Memory B cell (primary cell): ENCODE measurements at regions not wholly inside any gene's neighbourhood (a gene's known extent, or its start where the extent isn't known, plus 50 kb on each side); places are given as distances from the start of the nearest gene placed in this dataset.

Experiments
- ATAC-seq: fragments of 150-1000 bp; cut with Tn5 transposase; 2 replicates; pipeline ENCODE4 v1.10.0; 2021; ENCODE audit warnings: low read depth, mild to moderate bottlenecking, moderate library complexity
- DNase-seq, 2 donors: peaks; one replicate each; pipeline ENCODE4 v3.0.0; 2022; ENCODE audit warnings: low spot score in 2 of 2
- H3K27ac Mint-ChIP-seq: one replicate; pipeline ENCODE4 v1.8.0; 2022; ENCODE audit warnings: mild to moderate bottlenecking, moderate library complexity, mixed read lengths
- H3K27me3 Mint-ChIP-seq: one replicate; pipeline ENCODE4 v1.8.0; 2022; ENCODE audit warnings: mixed read lengths
- H3K36me3 Mint-ChIP-seq: one replicate; pipeline ENCODE4 v1.8.0; 2022; ENCODE audit warnings: mild to moderate bottlenecking, mixed read lengths
- H3K4me1 Mint-ChIP-seq: one replicate; pipeline ENCODE4 v1.8.0; 2022; ENCODE audit warnings: mixed read lengths
- H3K4me3 Mint-ChIP-seq: one replicate; pipeline ENCODE4 v1.8.0; 2022; ENCODE audit warnings: mild to moderate bottlenecking, moderate library complexity, mixed read lengths
- H3K9me3 Mint-ChIP-seq: one replicate; pipeline ENCODE4 v1.8.0; 2022; ENCODE audit warnings: mixed read lengths

GRCh38 chr9:118313965-118314364, 609.8 kb downstream of the TLR4 start:
- ATAC-seq: no peak
- H3K4me3 Mint-ChIP-seq: no peak overlapping the region
- DNase-seq: no peak
- no peaks in the 10 kb centered on the region for H3K36me3 Mint-ChIP-seq
- H3K27me3 Mint-ChIP-seq: peaks cover 1% of the 10 kb centered on the region
- peaks cover 2% of the 10 kb centered on the region for H3K9me3 Mint-ChIP-seq
- H3K27ac Mint-ChIP-seq: no peak overlapping the region
- no peaks in the 10 kb centered on the region for H3K4me1 Mint-ChIP-seq

- DNase-seq (no peak), ATAC-seq (no peak)
- Mint-ChIP-seq H3K27me3 (peaks cover 1% of the 10 kb centered on the region), H3K27ac (no peak overlapping the region), H3K4me3 (no peak overlapping the region), H3K9me3 (peaks cover 1% of the 10 kb centered on the region), H3K36me3 (no peaks in the 10 kb centered on the region), H3K4me1 (no peaks in the 10 kb centered on the region)
Observed at GRCh38 chr9:118316831-118317343, 612.7 kb downstream of the TLR4 start.

GRCh38 chr9:118318770-118319431, 614.7 kb downstream of the TLR4 start:
- H3K27me3 Mint-ChIP-seq: peaks cover 1% of the 10 kb centered on the region

GRCh38 chr9:118321788-118322187, 617.6 kb downstream of the TLR4 start:
- no peak overlapping the region for H3K27ac Mint-ChIP-seq
- no peaks in the 10 kb centered on the region for H3K36me3 Mint-ChIP-seq
- ATAC-seq: no peak
- H3K27me3 Mint-ChIP-seq: no peaks in the 10 kb centered on the region
- peaks cover 1% of the 10 kb centered on the region for H3K9me3 Mint-ChIP-seq
- no peaks in the 10 kb centered on the region for H3K4me1 Mint-ChIP-seq
- H3K4me3 Mint-ChIP-seq: no peak overlapping the region
- no peak for DNase-seq

More at GRCh38 chr9:118318770-118319431, 614.7 kb downstream of the TLR4 start:
- H3K9me3 Mint-ChIP-seq: peaks cover 1% of the 10 kb centered on the region
- no peak for DNase-seq
- H3K27ac Mint-ChIP-seq: no peak overlapping the region
- H3K36me3 Mint-ChIP-seq: no peaks in the 10 kb centered on the region
- no peak for ATAC-seq
- H3K4me1 Mint-ChIP-seq: no peaks in the 10 kb centered on the region
- no peak overlapping the region for H3K4me3 Mint-ChIP-seq

- no peak overlapping the region for H3K4me3 Mint-ChIP-seq
- DNase-seq: no peak
- H3K27me3 Mint-ChIP-seq: no peaks in the 10 kb centered on the region
- peaks cover 1% of the 10 kb centered on the region for H3K9me3 Mint-ChIP-seq
- H3K27ac Mint-ChIP-seq: no peak overlapping the region
- H3K36me3 Mint-ChIP-seq: no peaks in the 10 kb centered on the region
- no peaks in the 10 kb centered on the region for H3K4me1 Mint-ChIP-seq
- no peak for ATAC-seq
Observed at GRCh38 chr9:118324706-118325105, 620.5 kb downstream of the TLR4 start.

- DNase-seq (no peak), ATAC-seq (no peak)
- Mint-ChIP-seq H3K36me3 (no peaks in the 10 kb centered on the region), H3K27ac (no peak overlapping the region), H3K27me3 (peaks cover 2% of the 10 kb centered on the region), H3K4me3 (no peak overlapping the region), H3K9me3 (no peaks in the 10 kb centered on the region), H3K4me1 (no peaks in the 10 kb centered on the region)
Observed at GRCh38 chr9:118325757-118326156, 621.6 kb downstream of the TLR4 start.

GRCh38 chr9:118326326-118326725, 622.1 kb downstream of the TLR4 start:
- Mint-ChIP-seq H3K4me1 (no peaks in the 10 kb centered on the region), H3K4me3 (no peak overlapping the region), H3K27me3 (peaks cover 2% of the 10 kb centered on the region), H3K27ac (no peak overlapping the region), H3K9me3 (no peaks in the 10 kb centered on the region), H3K36me3 (no peaks in the 10 kb centered on the region)
- ATAC-seq (no peak), DNase-seq (no peak)

GRCh38 chr9:118330191-118330986, 626.2 kb downstream of the TLR4 start:
- ATAC-seq (no peak), DNase-seq (no peak)
- H3K9me3 Mint-ChIP-seq: no peaks in the 10 kb centered on the region
- no peak overlapping the region for H3K4me3 Mint-ChIP-seq
- H3K4me1 Mint-ChIP-seq: no peaks in the 10 kb centered on the region
- H3K36me3 Mint-ChIP-seq: no peaks in the 10 kb centered on the region
- H3K27me3 Mint-ChIP-seq: peaks cover 2% of the 10 kb centered on the region
- no peak overlapping the region for H3K27ac Mint-ChIP-seq

- no peak overlapping the region for H3K4me3 Mint-ChIP-seq
Observed at GRCh38 chr9:118331622-118332045, 627.4 kb downstream of the TLR4 start.

GRCh38 chr9:118336250-118336942, 632.2 kb downstream of the TLR4 start:
- H3K4me3 Mint-ChIP-seq: no peak overlapping the region
- H3K4me1 Mint-ChIP-seq: no peaks in the 10 kb centered on the region
- no peaks in the 10 kb centered on the region for H3K36me3 Mint-ChIP-seq
- no peaks in the 10 kb centered on the region for H3K27me3 Mint-ChIP-seq
- ATAC-seq (no peak), DNase-seq (no peak)
- H3K9me3 Mint-ChIP-seq: no peaks in the 10 kb centered on the region
- H3K27ac Mint-ChIP-seq: no peak overlapping the region

More at GRCh38 chr9:118331622-118332045, 627.4 kb downstream of the TLR4 start:
- Mint-ChIP-seq H3K36me3 (no peaks in the 10 kb centered on the region), H3K4me1 (no peaks in the 10 kb centered on the region), H3K27ac (no peak overlapping the region), H3K27me3 (peaks cover 2% of the 10 kb centered on the region), H3K9me3 (no peaks in the 10 kb centered on the region)
- ATAC-seq: no peak
- DNase-seq: no peak

GRCh38 chr9:118336943-118337330, 632.7 kb downstream of the TLR4 start:
- Mint-ChIP-seq H3K9me3 (no peaks in the 10 kb centered on the region), H3K36me3 (no peaks in the 10 kb centered on the region), H3K27me3 (no peaks in the 10 kb centered on the region), H3K4me3 (no peak overlapping the region), H3K27ac (no peak overlapping the region), H3K4me1 (no peaks in the 10 kb centered on the region)
- DNase-seq (no peak), ATAC-seq (no peak)

GRCh38 chr9:118360036-118360435, 655.8 kb downstream of the TLR4 start:
- no peaks in the 10 kb centered on the region for H3K27me3 Mint-ChIP-seq
- no peak overlapping the region for H3K27ac Mint-ChIP-seq
- H3K9me3 Mint-ChIP-seq: peaks cover 3% of the 10 kb centered on the region
- H3K4me3 Mint-ChIP-seq: no peak overlapping the region
- ATAC-seq (no peak), DNase-seq (no peak)
- no peaks in the 10 kb centered on the region for H3K36me3 Mint-ChIP-seq
- H3K4me1 Mint-ChIP-seq: no peaks in the 10 kb centered on the region

- no peak overlapping the region for H3K4me3 Mint-ChIP-seq
- H3K4me1 Mint-ChIP-seq: no peaks in the 10 kb centered on the region
- DNase-seq (no peak), ATAC-seq (no peak)
- H3K27ac Mint-ChIP-seq: no peak overlapping the region
- H3K36me3 Mint-ChIP-seq: no peaks in the 10 kb centered on the region
- H3K27me3 Mint-ChIP-seq: no peaks in the 10 kb centered on the region
- H3K9me3 Mint-ChIP-seq: peaks cover 3% of the 10 kb centered on the region
Observed at GRCh38 chr9:118362123-118362522, 657.9 kb downstream of the TLR4 start.

GRCh38 chr9:118362596-118362995, 658.4 kb downstream of the TLR4 start:
- Mint-ChIP-seq H3K36me3 (no peaks in the 10 kb centered on the region), H3K9me3 (peaks cover 3% of the 10 kb centered on the region)

More at GRCh38 chr9:118362596-118362995, 658.4 kb downstream of the TLR4 start:
- Mint-ChIP-seq H3K27me3 (no peaks in the 10 kb centered on the region), H3K27ac (no peak overlapping the region), H3K4me3 (no peak overlapping the region), H3K4me1 (no peaks in the 10 kb centered on the region)
- no peak for ATAC-seq
- no peak for DNase-seq
